GM12801 (cell line): ENCODE measurements at regions not wholly inside any gene's neighbourhood (a gene's known extent, or its start where the extent isn't known, plus 50 kb on each side); places are given as distances from the start of the nearest gene placed in this dataset.

Experiments used
- TF ChIP-seq, protein P1 (sequence below): IDR thresholded peaks from one replicate; pipeline ENCODE4 v1.5.1; 2011; ENCODE audit warnings: control low read depth; ENCODE audit not compliant: insufficient read length; ENCODE audit errors: extremely low read depth

- TF ChIP-seq, protein P1, sequence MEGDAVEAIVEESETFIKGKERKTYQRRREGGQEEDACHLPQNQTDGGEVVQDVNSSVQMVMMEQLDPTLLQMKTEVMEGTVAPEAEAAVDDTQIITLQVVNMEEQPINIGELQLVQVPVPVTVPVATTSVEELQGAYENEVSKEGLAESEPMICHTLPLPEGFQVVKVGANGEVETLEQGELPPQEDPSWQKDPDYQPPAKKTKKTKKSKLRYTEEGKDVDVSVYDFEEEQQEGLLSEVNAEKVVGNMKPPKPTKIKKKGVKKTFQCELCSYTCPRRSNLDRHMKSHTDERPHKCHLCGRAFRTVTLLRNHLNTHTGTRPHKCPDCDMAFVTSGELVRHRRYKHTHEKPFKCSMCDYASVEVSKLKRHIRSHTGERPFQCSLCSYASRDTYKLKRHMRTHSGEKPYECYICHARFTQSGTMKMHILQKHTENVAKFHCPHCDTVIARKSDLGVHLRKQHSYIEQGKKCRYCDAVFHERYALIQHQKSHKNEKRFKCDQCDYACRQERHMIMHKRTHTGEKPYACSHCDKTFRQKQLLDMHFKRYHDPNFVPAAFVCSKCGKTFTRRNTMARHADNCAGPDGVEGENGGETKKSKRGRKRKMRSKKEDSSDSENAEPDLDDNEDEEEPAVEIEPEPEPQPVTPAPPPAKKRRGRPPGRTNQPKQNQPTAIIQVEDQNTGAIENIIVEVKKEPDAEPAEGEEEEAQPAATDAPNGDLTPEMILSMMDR = no peak
These were observed 269.5 kb upstream of the LRRC3B start for GRCh38 chr3:26353097-26353496.

GRCh38 chr3:26358405-26358804, 264.2 kb upstream of the LRRC3B start:
- TF ChIP-seq, protein P1 = no peak

DNA sequence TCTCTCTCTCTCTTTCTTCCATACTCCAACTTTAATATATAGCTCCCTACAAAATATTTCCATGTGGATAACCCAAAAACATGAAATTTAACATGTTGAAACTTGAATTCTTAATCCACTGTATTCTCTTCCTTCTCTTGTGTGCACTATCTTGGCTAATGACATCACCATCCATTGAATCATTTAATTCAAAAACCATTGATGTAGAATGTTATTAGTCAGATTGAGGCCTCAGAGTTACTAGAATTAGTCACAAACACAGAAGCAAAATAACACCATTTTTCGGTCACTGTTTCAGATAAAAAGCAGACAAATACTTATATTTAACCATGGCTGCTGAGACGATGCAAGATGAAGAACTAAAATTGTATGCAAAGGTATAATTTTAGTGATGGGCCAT, 256.9 kb upstream of the LRRC3B start:
- TF ChIP-seq, protein P1 = no peak

DNA sequence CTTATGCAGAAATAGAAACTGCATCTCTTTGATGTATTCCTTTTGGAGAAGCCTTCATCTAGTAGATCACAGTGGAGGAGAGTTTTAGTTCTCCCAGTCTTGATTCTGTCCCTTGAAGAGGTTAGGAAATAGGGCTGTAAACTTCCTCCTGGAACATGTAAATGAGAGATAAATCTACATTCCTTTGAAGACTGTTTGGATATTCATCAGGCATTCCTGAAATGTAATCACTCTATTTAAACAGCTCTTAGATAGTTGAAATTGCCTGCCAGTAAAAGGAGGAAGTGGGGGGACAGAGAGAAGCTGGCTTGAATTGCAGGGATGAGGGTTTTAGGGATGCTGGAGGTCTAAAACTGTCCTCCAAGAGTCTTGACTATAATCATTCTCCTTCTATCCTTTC, 254.3 kb upstream of the LRRC3B start:
- TF ChIP-seq, protein P1 = no peak

GRCh38 chr3:26369133-26369532, 253.4 kb upstream of the LRRC3B start:
- TF ChIP-seq, protein P1 = no peak

DNA sequence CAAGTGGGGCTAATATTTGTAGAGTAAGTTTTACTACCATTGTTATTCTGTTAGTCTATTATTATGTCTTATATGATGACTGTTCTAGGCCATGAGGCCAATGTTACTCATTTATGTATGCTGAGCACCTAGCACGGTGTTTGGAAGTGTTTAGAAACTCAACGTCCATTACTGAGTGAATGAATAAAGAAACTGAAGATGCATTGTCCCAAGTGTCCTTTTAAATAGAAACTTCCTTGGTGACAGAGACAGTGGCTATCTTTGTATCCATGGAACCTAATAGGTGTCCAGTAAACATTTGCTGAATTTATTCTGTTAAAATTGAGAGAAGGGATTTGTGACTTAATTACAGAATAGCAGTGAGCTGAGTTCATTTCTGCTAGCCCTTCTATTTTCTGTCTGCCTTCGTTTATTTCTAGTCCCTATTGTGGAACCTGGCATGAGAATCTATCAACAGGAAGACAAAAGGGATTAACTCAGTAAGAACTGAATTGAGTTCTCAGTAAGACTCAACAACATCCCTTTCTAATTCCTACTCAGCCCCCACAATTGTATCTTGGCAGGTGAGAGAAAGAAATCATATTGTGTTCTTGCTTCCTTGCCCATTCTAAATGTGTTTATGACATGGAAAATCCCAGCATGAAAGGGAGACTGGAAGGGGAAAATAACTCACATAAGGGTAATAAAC, 246.6 kb upstream of the LRRC3B start:
- TF ChIP-seq, protein P1 = no peak

- TF ChIP-seq, protein P1 = no peak
These were observed 241.2 kb upstream of the LRRC3B start for GRCh38 chr3:26381411-26381810.
